ENCODE measurements at regions not wholly inside any gene's neighbourhood (a gene's known extent, or its start where the extent isn't known, plus 50 kb on each side); places are given as distances from the start of the nearest gene placed in this dataset.

GRCh38 chr2:160794926-160795325 is 301.3 kb upstream of the RBMS1 start:
- TF ChIP-seq POLR2A (IDR thresholded peaks at IDR 0.05) (no peak), CTCF (IDR thresholded peaks at IDR 0.05) (no peak)

Measured in esophagus squamous epithelium (tissue), 4 donors.